ENCODE measurements at regions not wholly inside any gene's neighbourhood (a gene's known extent, or its start where the extent isn't known, plus 50 kb on each side); places are given as distances from the start of the nearest gene placed in this dataset.

DNA sequence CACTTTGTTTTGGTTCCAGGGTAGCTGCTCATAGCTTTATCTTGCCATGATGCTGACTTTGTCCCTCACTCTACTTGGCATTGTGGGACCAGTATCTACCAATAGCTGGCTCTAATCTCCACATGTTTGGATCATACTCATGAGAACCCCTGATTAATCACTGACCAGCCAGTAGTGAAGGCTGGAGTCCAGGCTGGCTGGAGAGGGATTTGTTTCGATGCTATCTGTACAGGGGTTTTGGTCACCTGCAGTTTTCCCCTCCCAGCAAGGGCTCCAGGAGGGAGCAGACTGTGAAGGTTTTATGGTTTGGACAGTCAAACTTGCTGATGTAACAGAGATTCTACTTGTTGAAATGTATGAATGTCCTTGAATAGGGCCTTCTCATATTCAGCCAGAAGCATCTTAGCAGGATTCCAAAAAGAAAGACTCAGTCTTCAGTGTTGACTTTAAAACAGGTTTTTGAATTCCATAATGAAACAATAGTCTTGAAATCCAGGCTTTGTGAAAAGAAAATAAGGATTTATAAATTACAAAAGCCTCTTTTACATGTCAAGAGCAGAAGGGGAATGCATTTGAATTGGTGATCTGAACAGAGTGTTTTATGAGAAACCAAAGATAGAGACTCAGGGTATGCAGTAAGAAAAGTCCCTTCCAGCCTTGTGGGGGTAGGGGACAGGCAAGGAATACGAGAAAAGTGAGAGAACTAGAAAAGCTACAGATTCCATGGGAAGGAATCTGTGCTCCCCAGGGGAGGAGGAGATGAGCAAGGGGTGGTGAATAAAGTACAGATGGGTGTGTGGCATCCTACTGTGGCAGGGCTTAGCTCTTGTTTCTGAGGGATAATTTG, 103.1 kb upstream of the SHISA3 start:
- Histone ChIP-seq H3K79me2 (no peaks in the 10 kb centered on the region), H3K4me2 (ENCODE audit: low read length) (no peak overlapping the region), H3K9ac (no peak overlapping the region), H2AFZ (no peak overlapping the region), H3K27ac (no peak overlapping the region), H3K4me3 (ENCODE audit: low read depth, low read length) (no peak overlapping the region), H3K36me3 (ENCODE audit: control insufficient read depth, insufficient read depth, low read length) (no peaks in the 10 kb centered on the region), H3K27me3 (ENCODE audit: control insufficient read depth, insufficient read depth, low read length) (no peaks in the 10 kb centered on the region), H3K9me3 (ENCODE audit: control insufficient read depth, low read length) (no peaks in the 10 kb centered on the region), H3K4me1 (no peaks in the 10 kb centered on the region)
- TF ChIP-seq, protein P1, sequence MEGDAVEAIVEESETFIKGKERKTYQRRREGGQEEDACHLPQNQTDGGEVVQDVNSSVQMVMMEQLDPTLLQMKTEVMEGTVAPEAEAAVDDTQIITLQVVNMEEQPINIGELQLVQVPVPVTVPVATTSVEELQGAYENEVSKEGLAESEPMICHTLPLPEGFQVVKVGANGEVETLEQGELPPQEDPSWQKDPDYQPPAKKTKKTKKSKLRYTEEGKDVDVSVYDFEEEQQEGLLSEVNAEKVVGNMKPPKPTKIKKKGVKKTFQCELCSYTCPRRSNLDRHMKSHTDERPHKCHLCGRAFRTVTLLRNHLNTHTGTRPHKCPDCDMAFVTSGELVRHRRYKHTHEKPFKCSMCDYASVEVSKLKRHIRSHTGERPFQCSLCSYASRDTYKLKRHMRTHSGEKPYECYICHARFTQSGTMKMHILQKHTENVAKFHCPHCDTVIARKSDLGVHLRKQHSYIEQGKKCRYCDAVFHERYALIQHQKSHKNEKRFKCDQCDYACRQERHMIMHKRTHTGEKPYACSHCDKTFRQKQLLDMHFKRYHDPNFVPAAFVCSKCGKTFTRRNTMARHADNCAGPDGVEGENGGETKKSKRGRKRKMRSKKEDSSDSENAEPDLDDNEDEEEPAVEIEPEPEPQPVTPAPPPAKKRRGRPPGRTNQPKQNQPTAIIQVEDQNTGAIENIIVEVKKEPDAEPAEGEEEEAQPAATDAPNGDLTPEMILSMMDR (IDR thresholded peaks at IDR 0.05), result no peak

- no peak overlapping the region for H3K27ac ChIP-seq
- no peaks in the 10 kb centered on the region for H3K4me1 ChIP-seq
- no peaks in the 10 kb centered on the region for H3K36me3 ChIP-seq (ENCODE audit: control insufficient read depth, insufficient read depth, low read length)
- H3K79me2 ChIP-seq, result no peaks in the 10 kb centered on the region
- no peak overlapping the region for H3K4me3 ChIP-seq (ENCODE audit: low read depth, low read length)
- no peak overlapping the region for H3K4me2 ChIP-seq (ENCODE audit: low read length)
- H3K27me3 ChIP-seq (ENCODE audit: control insufficient read depth, insufficient read depth, low read length), result no peaks in the 10 kb centered on the region
- no peak overlapping the region for H2AFZ ChIP-seq
- H3K9me3 ChIP-seq (ENCODE audit: control insufficient read depth, low read length), result no peaks in the 10 kb centered on the region
- no peak overlapping the region for H3K9ac ChIP-seq
- TF ChIP-seq, protein P1 (IDR thresholded peaks at IDR 0.05), result no peak
Observed at GRCh38 chr4:42296196-42296595, 101.1 kb upstream of the SHISA3 start.

DNA sequence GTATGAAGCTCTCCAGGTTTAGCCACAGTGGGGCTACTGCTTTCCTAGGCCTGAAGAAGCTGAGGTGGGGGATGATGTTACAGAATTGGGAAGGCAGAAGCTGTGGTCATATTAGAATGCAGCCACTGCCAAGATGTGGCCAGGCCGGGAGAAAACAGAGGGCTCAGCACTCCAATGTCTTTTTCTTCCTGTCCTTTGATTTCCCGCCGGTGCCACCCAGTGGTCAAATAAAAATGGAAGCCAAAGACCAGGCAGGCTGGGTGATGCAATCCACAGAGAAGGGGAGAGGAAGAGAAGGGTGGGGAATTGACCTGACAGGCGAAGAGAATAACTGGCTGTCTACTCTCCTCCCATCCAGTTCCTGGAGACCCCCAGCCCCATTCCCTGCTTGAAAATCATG, 94.9 kb upstream of the SHISA3 start:
- no peak overlapping the region for H3K9ac ChIP-seq
- H3K4me2 ChIP-seq (ENCODE audit: low read length), result no peak overlapping the region
- H3K79me2 ChIP-seq, result no peaks in the 10 kb centered on the region
- H3K27me3 ChIP-seq (ENCODE audit: control insufficient read depth, insufficient read depth, low read length), result no peaks in the 10 kb centered on the region
- no peak overlapping the region for H3K4me3 ChIP-seq (ENCODE audit: low read depth, low read length)
- H3K27ac ChIP-seq, result no peak overlapping the region
- H3K4me1 ChIP-seq, result no peaks in the 10 kb centered on the region
- H3K36me3 ChIP-seq (ENCODE audit: control insufficient read depth, insufficient read depth, low read length), result no peaks in the 10 kb centered on the region
- TF ChIP-seq, protein P1 (IDR thresholded peaks at IDR 0.05), result no peak
- no peak overlapping the region for H2AFZ ChIP-seq
- no peaks in the 10 kb centered on the region for H3K9me3 ChIP-seq (ENCODE audit: control insufficient read depth, low read length)

GRCh38 chr4:42306221-42307109, 90.8 kb upstream of the SHISA3 start:
- Histone ChIP-seq H3K27me3 (ENCODE audit: control insufficient read depth, insufficient read depth, low read length) (no peaks in the 10 kb centered on the region), H3K9ac (no peak overlapping the region), H3K79me2 (no peaks in the 10 kb centered on the region), H3K4me3 (ENCODE audit: low read depth, low read length) (no peak overlapping the region), H3K27ac (no peak overlapping the region), H3K4me2 (ENCODE audit: low read length) (no peak overlapping the region), H3K36me3 (ENCODE audit: control insufficient read depth, insufficient read depth, low read length) (no peaks in the 10 kb centered on the region), H2AFZ (no peak overlapping the region), H3K9me3 (ENCODE audit: control insufficient read depth, low read length) (no peaks in the 10 kb centered on the region), H3K4me1 (no peaks in the 10 kb centered on the region)
- TF ChIP-seq, protein P1 (IDR thresholded peaks at IDR 0.05), result no peak

Data from parathyroid adenoma (tissue), 2 donors.